GM21381 (cell line): ENCODE measurements at regions not wholly inside any gene's neighbourhood (a gene's known extent, or its start where the extent isn't known, plus 50 kb on each side); places are given as distances from the start of the nearest gene placed in this dataset.
"Not testable (repeated sequence)": the region's sequence is repeated elsewhere in the genome, so short reads cannot be mapped to it uniquely, and the experiment has no call there.

ENCODE experiments used
- ATAC-seq: cut with Tn5 transposase; IDR thresholded peaks from one replicate; pipeline ENCODE4 v1.9.1; 2021; ENCODE audit warnings: mild to moderate bottlenecking, moderate library complexity; ENCODE audit not compliant: unreplicated experiment

DNA sequence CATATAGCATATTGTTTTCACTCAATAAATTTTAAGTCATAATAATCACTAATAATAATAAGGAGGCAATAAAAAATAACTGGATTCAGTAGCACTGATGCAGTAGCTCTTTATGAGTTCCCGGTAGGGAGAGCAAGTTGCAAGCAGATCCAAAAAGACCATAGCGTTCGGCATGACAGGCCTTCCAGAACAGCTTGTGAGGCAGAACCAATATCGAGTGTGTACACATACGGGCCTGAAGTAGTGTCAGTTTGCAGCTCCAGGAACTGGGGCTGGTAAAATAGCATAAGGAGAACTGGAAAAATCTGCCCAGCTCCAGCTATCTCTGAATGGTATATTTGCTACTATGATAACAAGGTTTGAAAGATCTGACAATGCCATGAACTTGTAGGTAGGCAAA lies 1607.8 kb upstream of the PIK3C3 start:
- ATAC-seq: no peak

DNA sequence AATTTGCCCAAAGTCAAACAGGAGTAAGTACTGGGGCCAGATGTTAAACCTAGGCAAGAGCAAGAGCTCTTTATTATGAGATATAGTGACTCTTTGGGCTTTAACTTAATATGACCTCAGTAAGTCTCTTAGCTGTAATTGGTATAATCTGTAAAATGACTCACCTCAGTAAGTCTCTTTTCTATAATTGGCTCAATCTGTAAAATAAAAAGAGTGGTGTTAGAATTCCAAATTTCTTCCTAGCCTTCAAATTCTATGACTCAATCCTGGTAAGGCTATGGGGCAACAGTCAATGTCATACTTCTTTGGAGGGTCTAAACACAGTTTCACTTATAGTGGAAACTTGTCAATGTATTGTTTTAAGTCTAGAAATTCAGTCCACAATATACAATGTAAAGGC lies 1608.9 kb upstream of the PIK3C3 start:
- no peak for ATAC-seq

DNA sequence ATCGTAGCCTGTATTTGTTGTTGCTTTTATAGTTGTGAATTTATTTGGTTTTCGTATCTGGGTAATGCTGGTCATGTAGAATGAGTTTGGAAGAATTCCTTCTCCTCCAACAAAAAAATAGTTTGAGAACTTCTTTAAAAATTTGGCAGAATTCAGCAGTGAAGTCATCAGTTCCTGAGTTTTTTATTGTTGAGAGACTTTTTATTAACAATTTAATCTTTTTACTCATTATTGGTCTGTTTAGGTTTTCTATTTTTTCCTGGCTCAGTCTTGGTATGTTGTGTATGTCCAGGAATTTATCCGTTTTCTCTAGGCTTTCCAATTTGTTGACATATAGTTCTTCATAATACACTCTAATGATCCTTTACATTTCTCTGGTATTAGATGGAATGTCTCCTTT lies 1613.3 kb upstream of the PIK3C3 start:
- no peak for ATAC-seq

DNA sequence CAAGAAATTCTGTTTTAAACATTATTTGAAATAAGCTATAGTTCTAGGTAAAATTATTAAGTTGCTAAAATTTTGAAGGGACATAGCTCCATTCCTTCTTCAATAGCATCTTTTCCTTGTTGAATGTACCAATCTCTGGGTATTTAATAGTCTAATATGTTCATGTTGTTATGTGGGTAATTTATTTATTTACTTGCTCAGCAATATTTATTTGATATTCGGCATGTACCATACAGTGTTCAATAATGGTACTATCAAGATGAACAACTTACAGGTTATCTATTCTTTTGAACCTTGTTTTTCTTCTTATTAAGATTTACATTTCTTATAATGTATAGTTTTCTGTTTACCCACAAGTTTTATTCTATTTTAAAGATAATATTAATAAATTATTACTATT lies 1616.8 kb upstream of the PIK3C3 start:
- ATAC-seq: no peak

DNA sequence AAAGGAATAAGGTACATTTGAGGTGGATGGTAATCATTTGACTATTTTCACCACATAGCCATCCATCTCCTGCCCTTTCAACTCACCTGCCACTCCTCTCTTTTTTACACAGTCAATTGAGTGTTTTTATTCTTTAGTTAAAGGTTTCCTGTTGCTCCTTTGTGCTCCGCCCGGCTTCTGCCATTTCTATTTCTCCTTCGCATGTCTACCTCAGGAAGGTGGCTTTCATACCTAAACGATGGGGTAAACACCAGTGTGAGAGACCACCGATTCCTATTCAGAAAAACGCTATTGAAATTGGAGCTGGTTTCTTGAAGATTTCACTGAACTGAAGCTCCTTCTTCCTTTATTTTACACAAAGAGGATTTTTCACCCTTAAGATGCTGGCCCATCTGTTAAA lies 1628.0 kb upstream of the PIK3C3 start:
- no peak for ATAC-seq

DNA sequence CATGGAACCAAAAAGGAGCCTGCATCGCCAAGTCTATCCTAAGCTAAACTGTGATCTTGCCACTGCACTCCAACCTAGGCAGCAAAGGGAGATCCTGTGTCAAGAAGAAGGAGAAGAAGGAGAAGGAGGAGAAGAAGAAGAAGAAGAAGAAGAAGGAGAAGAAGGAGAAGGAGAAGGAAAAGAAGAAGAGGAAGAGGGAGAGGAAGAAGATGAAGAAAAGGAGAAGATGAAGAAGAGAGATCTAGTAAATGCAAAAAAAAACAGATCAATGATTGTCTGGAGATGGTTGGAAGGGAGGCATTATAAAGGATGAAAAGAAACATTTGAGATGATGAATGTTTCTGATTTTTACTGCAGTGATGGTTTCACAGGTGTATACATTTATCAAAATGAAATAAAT lies 1629.0 kb upstream of the PIK3C3 start:
- no peak for ATAC-seq

DNA sequence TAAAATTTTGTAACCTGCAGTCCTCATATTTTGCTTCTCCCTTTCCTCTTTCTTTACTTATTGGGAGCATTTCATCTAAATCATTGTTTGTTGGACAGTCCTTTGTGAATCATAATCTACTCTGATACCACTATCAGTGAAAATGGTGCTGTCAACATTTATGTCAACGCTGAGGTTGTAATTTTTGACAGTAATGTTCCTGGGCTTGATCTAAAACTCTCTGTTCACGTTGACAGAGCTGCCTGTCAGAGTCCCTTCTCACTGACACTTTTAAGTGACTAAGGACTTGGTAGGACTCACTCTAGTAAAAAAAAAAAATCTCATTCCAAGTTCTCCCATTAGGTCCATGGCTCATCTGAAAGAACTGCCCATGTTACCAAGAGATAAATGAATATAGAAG lies 1640.8 kb upstream of the PIK3C3 start:
- ATAC-seq: no peak

DNA sequence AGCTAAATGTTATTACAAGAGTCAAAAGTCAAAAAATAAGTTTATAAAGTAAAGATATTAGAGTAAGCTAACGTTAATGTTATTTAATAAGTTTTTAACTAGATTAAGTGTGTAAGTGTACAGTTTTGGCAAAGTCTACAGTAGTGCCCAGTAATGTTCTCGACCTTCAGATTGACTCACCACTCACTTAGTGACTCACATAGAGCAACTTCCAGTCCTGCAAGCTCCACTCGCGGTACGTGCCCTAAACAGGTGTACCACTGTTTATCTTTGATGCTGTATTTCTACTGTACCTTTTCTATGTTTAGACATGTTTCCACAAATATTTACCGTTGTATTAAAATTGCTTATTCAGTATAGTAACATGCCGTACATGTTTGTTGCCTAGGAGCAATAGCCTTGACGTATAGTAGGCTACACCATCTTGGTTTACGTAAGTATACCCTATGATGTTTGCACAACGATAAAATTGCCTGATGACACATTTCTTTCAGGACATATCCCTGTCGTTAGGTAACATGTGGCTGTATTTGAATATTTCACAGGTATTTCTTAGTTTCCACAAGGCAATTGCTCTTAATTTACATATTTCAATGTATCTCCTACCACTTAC lies 1641.9 kb upstream of the PIK3C3 start:
- ATAC-seq: no peak

DNA sequence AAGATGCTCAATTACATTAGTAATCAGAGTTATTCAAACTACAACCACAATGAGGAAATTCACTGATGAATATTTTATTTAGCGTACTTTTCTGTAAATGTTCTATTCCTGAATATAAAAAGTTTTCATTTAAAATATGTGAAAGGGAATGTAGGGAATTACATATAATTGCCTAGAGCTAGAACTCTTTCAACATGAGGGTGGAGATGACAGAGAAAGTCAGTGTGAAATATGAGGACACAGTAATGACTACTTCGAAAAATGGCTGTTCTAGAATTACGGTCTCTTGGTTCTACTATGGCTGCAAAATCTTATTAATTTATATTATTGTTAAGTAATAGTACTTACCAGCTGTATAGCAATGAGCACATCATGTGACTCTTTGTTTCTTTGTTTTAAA lies 1647.4 kb upstream of the PIK3C3 start:
- no peak for ATAC-seq

DNA sequence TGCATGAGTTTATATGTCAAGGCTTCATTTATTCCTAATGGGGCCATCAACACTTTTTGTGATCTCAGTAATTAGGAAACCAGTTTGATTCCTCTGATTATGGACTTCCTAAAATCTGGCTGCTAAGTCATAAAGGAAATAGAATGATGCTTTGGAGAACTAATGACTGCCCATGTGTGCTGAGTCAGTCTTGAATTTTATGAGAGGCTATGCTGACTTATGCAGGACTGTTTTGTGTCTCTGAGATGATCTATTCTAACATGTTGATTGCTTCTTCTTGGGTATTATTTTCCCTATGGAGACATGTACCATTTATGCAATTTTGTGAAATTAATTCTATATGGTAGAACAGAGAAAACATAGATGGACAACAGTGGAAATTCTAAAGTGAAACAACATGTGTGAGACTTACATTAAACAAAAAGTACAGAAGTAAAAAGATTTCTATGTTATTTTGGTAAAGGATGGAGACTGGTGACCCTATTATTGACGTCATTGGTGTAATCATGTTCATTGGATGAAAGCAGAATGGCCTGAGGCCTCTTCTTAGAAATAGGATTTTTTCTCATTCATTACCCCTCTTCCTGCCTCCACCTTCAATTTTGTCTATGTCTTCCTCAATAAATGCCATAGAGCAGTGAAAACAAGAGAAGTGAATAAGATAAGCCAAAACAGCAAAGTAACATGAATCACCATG lies 1658.2 kb upstream of the PIK3C3 start:
- ATAC-seq: no peak

DNA sequence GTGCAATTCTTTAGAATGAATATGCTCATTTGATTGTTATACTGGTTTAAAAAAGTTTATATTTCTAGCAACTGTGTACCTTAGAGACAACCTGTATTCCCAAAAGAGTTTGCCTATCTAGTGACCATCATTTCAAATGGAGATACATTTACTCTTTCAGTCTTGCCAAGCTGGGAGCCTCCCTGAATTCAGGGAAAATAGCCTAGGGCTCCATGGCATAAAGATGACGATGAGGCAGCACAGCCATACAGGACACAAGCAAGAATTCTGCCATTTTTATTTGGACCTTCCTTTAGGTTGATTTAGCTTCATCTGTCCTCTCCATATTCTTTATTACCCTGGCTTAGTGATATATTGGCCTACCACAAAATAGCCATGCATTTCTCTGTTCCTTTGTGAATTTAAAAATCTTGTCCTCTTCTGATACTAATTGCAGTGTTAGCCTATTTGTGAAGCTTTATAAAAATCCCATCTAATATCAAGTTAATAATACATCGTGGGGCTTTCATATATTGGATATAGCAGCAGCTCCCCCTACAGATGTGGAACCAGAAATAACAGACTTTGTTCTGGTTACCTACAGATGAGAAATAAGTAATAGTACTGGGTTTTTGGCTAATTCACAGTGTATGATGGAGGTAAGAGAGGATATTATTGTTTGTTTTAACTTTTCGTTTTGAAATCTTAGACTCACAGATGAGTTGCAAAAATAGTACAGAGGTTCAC lies 1661.9 kb upstream of the PIK3C3 start:
- no peak for ATAC-seq

DNA sequence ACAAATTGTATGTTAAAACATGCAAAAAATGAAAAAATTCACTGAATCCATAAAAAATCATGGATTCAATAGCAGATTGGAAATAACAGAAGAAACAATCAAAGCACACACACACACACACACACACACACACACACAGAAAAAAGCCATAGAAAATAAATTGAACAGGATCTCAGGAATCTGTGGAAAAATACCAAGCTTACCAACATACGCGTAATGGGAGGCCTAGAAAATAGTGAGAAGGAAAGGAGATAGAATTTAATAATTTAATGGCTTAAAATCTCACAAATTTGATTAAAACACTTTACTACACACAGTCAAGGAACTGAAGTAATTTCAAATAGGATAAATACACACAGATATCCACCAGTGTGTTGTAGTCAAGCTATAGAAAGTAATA lies 1671.5 kb upstream of the PIK3C3 start:
- ATAC-seq: no peak

DNA sequence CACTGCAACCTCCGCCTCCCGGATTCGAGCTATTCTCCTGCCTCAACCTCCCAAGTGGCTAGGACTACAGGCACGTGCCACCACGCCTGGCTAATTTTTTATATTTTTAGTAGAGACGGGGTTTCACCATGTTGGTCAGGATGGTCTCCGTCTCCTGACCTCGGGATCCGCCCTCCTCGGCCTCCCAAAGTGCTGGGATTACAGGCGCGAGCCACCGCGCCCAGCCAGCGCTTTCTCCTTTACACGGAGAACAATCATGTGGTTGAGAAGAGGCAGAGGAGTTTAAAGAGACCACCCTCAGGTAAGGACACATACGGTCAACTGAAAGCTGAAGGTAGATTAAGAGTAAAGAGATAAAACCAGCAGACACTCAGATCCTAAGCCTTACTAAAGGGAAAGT lies 1673.7 kb upstream of the PIK3C3 start:
- not testable (repeated sequence) for ATAC-seq

DNA sequence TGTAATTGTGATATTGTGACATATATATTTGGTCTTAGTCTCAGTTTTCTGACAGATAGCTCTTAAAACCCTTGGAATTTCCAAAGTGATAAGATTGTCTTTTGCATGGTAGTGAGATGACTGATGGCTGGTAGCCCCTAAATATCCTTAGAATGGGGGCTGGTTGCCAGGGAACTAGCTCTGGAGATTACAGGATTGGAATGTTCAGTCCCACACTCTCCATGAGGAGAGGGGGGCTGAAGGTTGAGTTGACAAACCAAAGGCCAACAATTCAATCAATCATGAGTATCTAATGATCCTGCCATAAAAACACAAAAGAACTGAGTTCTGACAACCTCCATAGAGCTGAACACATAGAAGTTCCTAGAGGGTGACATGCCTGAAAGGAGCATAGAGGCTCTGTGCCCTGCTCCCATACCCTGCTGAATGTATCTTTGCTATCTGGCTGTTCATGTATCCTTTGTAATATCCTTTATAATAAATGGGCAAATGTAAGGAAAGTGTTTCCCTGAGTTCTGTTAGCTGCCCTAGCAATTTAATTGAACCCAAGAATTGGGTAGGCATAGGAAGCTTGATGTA lies 1680.3 kb upstream of the PIK3C3 start:
- no peak for ATAC-seq

DNA sequence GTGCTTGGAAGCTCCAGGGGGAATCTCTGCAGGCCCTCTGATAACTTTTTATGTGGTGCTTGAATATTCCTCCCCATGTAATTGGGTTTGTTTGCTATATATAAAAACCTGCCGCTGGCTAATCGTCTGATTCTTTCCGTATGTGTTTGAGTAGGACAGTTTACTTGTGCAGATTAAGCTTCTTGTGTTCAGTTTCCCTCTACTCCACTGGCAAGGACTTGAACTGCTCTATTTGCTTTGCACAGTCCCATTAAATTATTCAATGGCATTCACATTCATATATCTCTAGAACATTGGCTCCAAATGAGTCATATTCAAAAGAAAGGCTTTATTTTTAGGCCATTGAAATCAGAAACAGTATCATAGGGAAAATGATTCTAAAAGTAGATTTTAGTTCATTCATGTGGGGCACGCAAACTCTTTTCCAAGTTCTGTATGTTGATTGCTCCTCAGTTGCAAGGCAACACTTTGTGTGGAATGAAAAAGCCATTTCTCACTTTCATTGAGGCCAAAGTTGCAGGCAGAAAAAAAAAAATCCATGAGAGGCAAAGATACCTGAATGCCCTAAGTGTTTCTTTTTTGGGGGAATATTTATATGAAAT lies 1682.3 kb upstream of the PIK3C3 start:
- no peak for ATAC-seq

DNA sequence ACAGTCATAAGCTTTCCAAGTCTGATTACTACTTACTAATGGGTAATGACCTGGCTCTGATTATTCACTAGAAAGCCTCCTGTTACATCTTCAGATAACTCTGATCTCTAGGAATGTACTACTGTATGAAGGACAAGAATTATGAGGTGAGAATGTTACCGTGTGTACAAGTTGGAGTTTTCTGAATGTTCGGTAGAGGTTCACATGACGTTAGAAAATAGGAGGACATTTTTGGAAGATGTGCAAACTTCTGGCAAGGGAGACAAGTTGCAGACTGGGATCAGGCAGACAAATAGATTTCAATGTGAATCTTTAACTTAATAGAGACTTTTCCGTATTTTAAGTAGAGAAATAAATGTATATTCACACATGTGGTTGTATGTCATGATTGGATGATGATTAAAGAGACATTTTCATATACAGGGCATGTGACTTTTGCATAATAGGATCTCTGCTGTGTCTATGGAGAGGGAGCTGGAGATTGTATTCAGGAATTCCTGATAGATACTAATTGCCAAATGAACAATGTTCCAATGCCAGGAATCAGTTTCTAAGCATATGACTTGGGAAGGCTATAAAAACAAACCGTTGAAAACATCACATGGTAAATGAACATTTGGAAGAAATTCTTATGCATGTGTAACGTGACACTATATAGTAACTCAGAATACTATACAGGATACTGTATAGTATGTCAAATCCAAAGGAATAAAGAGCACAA lies 1695.8 kb upstream of the PIK3C3 start:
- no peak for ATAC-seq

DNA sequence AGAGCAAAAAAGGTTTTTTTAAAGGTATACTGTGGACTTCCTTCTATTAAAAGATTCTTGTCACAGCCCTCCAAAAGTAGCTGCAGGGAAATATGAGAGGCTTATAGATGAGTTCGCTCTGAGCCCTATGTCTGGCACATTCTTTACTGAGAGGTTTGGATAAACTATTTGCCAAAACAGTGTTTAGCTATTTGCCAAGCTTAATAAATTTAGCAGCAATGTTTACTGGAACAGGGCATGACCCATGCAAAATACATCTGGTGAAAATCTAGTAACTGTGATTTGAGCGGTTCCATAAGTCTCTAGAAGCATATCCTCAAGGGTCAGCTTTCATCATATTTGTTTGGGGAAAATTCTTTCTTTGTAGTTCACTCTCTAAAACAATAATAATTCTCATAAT lies 1696.7 kb upstream of the PIK3C3 start:
- no peak for ATAC-seq

DNA sequence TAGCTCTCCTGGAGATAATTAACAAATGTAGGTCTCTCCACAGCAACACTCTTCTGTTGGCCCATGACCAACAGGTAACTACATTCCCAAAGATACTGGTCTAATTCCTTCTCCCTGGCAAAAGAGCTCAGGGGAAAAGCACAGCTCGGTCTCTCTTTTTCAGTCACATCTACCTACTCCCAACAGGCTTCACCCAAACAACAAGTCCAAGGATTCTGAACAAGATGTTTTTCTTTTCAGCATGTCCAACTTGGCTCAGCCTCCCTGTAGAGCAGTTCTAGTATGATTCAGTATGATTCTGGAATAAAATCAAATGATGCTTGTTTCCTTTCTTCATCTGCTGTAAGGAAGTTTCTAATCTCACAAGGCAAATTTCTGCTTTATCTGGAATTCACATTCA lies 1704.8 kb upstream of the PIK3C3 start:
- ATAC-seq: no peak

DNA sequence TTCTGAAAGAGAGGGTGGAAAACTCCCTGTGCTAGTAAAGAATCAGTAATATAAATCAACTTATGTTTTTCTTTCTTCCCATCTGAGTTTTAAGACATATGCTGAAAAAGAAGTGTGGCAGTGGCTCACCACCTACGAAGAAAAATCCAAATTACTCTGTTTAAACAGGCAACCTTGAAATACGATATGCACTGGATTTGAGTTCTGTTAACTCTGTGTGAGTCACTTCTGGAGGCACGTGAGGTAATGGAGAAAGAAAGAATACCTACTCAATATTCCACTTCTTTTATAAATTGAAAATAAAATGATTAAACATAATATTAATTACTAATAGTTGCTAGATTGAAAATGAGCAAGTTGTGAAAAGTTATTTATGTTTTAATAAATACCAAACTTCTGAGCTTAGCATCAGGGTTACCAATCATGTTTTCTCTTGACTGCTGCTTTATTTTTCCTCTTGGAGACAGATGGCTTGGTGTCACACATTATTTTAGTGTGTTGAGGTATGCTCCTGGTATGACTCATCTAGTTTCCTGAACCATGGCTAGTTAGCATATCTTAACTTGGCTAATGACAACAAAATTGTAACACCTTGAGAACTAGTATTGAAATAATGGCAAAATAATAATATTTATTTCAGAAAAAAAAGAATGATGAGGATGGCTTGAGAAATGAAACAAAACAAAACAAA lies 1705.5 kb upstream of the PIK3C3 start:
- ATAC-seq: no peak

DNA sequence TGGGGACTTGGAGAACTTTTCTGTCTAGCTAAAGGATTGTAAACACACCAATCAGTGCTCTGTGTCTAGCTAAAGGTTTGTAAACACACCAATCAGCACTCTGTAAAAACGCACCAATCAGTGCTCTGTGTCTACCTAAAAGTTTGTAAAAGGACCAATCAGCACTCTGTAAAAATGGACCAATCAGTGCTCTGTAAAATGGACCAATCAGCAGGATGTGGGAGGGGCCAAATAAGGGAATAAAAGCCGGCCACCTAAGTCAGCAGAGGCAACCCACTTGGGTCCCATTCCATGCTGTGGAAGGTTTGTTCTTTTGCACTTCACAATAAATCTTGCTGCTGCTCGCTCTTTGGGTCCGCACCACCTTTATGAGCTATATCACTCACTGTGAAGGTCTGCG lies 1709.4 kb upstream of the PIK3C3 start:
- ATAC-seq: not testable (repeated sequence)
